GM12878 (cell line): ENCODE measurements at regions not wholly inside any gene's neighbourhood (a gene's known extent, or its start where the extent isn't known, plus 50 kb on each side); places are given as distances from the start of the nearest gene placed in this dataset.
"Not testable (repeated sequence)": the region's sequence is repeated elsewhere in the genome, so short reads cannot be mapped to it uniquely, and the experiment has no call there.

Experiments used
- ATAC-seq: fragments of 200-7000 bp; cut with Tn5 transposase; 3 replicates; pipeline ENCODE4 v1.9.1; 2020; ENCODE audit warnings: mild to moderate bottlenecking, moderate library complexity
- BruUV-seq: library from RNA; stranded (reverse); fragments of 400-500 nt; replicated peaks from 2 replicates; lab custom pipeline; 2021; lab: Mats Ljungman, UMichigan
- CTCF ChIA-PET: fragments of 300-600 bp; sonication (Branson Sonifier 250); formaldehyde crosslinking; extraction: SDS; loops from one replicate; lab custom pipeline; 2021; ENCODE audit warnings: inconsistent platforms; lab: Yijun Ruan, JAX
- POLR2A ChIA-PET: fragments of 350-600 bp; formaldehyde crosslinking; extraction: SDS; loops from one replicate; lab custom pipeline; 2021; ENCODE audit warnings: inconsistent platforms; lab: Charles Lee
- RAD21 ChIA-PET: fragments of 300-600 bp; sonication (Branson Sonifier 250); formaldehyde crosslinking; loops from one replicate; lab custom pipeline; 2023; ENCODE audit warnings: antibody characterized with exemption; ENCODE audit not compliant: unreplicated experiment; lab: Charles Lee
- SMC1A ChIA-PET: fragments of 300-600 bp; sonication (Branson Sonifier 250); formaldehyde crosslinking; loops from one replicate; lab custom pipeline; 2023; ENCODE audit not compliant: unreplicated experiment, uncharacterized antibody; lab: Charles Lee
- DNase-seq: peaks from one replicate; pipeline ENCODE4 v3.0.0-alpha.2; 2011; ENCODE audit warnings: low read depth, low spot score
- FAIRE-seq: peaks from 3 replicates; lab custom pipeline; 2011; peaks lifted over from hg19 to GRCh38; lab: Jason Lieb, UNC
- H2AFZ ChIP-seq: 2 replicates; pipeline ENCODE4 v1.6.0; 2011; ENCODE audit warnings: low read depth, low read length, control low read depth; ENCODE audit not compliant: control insufficient read depth
- H3K27ac ChIP-seq: 2 replicates; pipeline ENCODE4 v1.5.1; 2011; ENCODE audit warnings: control low read depth; ENCODE audit not compliant: control insufficient read depth, insufficient read depth
- H3K27me3 ChIP-seq, 2 experiments: replicated peaks in 1 of 2; 2 replicates each; pipeline versions ENCODE4 v1.6.0 to v1.6.1; 2011; ENCODE audit warnings: low read length in 1 of 2; ENCODE audit not compliant: control insufficient read depth in 2 of 2, insufficient read depth in 2 of 2
- H3K36me3 ChIP-seq, 2 experiments: 2 replicates each; pipeline ENCODE4 v1.5.1; 2011; ENCODE audit warnings: low read length in 1 of 2; ENCODE audit not compliant: control insufficient read depth in 2 of 2, insufficient read depth in 2 of 2
- H3K4me1 ChIP-seq: 2 replicates; pipeline ENCODE4 v1.6.1; 2011; ENCODE audit warnings: mild to moderate bottlenecking, low read length, moderate library complexity, mixed read lengths; ENCODE audit not compliant: control insufficient read depth, insufficient read depth
- H3K4me2 ChIP-seq: 2 replicates; pipeline ENCODE4 v1.6.0; 2011; ENCODE audit warnings: control low read depth; ENCODE audit not compliant: control insufficient read depth, insufficient read depth
- H3K4me3 ChIP-seq: fragments of 200-600 bp; sonication (generic); 2 replicates; pipeline ENCODE4 v1.5.1; 2016
- H3K79me2 ChIP-seq: 2 replicates; pipeline ENCODE4 v1.6.0; 2011; ENCODE audit warnings: low read length; ENCODE audit not compliant: control insufficient read depth, insufficient read depth
- H3K9ac ChIP-seq: 2 replicates; pipeline ENCODE4 v1.8.0; 2011; ENCODE audit warnings: low read length, control low read depth, mixed read lengths; ENCODE audit not compliant: control insufficient read depth, insufficient read depth
- H3K9me3 ChIP-seq: replicated peaks from 3 replicates; pipeline ENCODE4 v1.5.1; 2011; ENCODE audit warnings: mild to moderate bottlenecking, low read length; ENCODE audit not compliant: control insufficient read depth, insufficient read depth
- H4K20me1 ChIP-seq: 2 replicates; pipeline ENCODE4 v1.6.0; 2011; ENCODE audit not compliant: control insufficient read depth, insufficient read depth
- RAD51 ChIP-seq: fragments of 450-650 bp; IDR thresholded peaks from 2 replicates; pipeline ENCODE4 v1.6.1; 2016; ENCODE audit warnings: moderate library complexity, mild to moderate bottlenecking, inconsistent platforms
- RFX5 ChIP-seq: IDR thresholded peaks from 2 replicates; pipeline ENCODE4 v1.6.1; 2011; ENCODE audit warnings: low read depth, low read length, improper control_type of control experiment
- WGBS: methylation state at CpG from one replicate; pipeline ENCODE4 v1.1.6; 2016; ENCODE audit warnings: low lambda C conversion rate; ENCODE audit not compliant: insufficient replicate concordance, insufficient coverage; ENCODE audit errors: missing lambda C conversion rate; 5-methylcytosine and 5-hydroxymethylcytosine counted together
- in situ Hi-C: fragments of 300-500 bp; cut with MboI; formaldehyde crosslinking; loops from 9 replicates; pipeline ENCODE4 v1.14.3; 2018; ENCODE audit warnings: mixed read lengths
- intact Hi-C: fragments of 100-400 bp; cut with micrococcal nuclease; formaldehyde crosslinking; loops from one replicate; pipeline ENCODE4 v1.14.2; 2022; ENCODE audit not compliant: unreplicated experiment

GRCh38 chr2:103403388-103403787, 641.6 kb downstream of the TMEM182 start:
- DNase-seq, intact Hi-C loops, SMC1A ChIA-PET, BruUV-seq, H3K9me3 ChIP-seq, H3K79me2 ChIP-seq, H3K4me2 ChIP-seq, H3K4me3 ChIP-seq, H4K20me1 ChIP-seq, H2AFZ ChIP-seq, RAD21 ChIA-PET, H3K27ac ChIP-seq, CTCF ChIA-PET, H3K4me1 ChIP-seq, POLR2A ChIA-PET, H3K27me3 ChIP-seq, ATAC-seq, in situ Hi-C loops, H3K36me3 ChIP-seq, H3K9ac ChIP-seq, FAIRE-seq: not testable (repeated sequence)
- 46% methylated on average over 4 of the region's 5 CpGs for WGBS

- no peak for DNase-seq
- H3K79me2 ChIP-seq, result no peaks in the 10 kb centered on the region
- in situ Hi-C loops, result no loop called here
- no peaks in the 10 kb centered on the region for H3K27me3 ChIP-seq
- H3K36me3 ChIP-seq, result no peaks in the 10 kb centered on the region
- H3K9me3 ChIP-seq, result no peaks in the 10 kb centered on the region
- no peak overlapping the region for H3K4me3 ChIP-seq
- no peak for TF ChIP-seq RFX5
- TF ChIP-seq RAD51, result no peak
- intact Hi-C loops, result no loop called here
- H3K4me1 ChIP-seq, result no peaks in the 10 kb centered on the region
- ChIA-PET POLR2A (no interaction called here), RAD21 (no interaction called here), CTCF (no interaction called here), SMC1A (no interaction called here)
- no peak overlapping the region for H3K27ac ChIP-seq
- WGBS, result 10% methylated on average over 4 of the region's 4 CpGs
- no peak overlapping the region for H3K4me2 ChIP-seq
- H2AFZ ChIP-seq, result no peak overlapping the region
- ATAC-seq, result no peak
- no peak for FAIRE-seq
- no peaks in the 10 kb centered on the region for H4K20me1 ChIP-seq
- no peak overlapping the region for H3K9ac ChIP-seq
- BruUV-seq, result no TSS peak
These were observed 648.4 kb downstream of the TMEM182 start for GRCh38 chr2:103410221-103410620.
